Vagina (tissue), 2 donors: ENCODE measurements at regions not wholly inside any gene's neighbourhood (a gene's known extent, or its start where the extent isn't known, plus 50 kb on each side); places are given as distances from the start of the nearest gene placed in this dataset.

Experiments used
- DNase-seq, 2 donors: peaks; one replicate each; pipeline ENCODE4 v3.0.0-alpha.2; 2017; ENCODE audit errors: extremely low spot score in 2 of 2
- H3K27ac ChIP-seq: fragments of 200-600 bp; sonication (generic); one replicate; pipeline ENCODE4 v1.5.1; 2019
- H3K27me3 ChIP-seq: fragments of 200-600 bp; sonication (generic); one replicate; pipeline ENCODE4 v1.5.1; 2019
- H3K36me3 ChIP-seq, 2 donors: fragments of 200-600 bp; sonication (generic); one replicate each; pipeline ENCODE4 v1.5.1; 2017 to 2019
- H3K4me1 ChIP-seq: fragments of 200-600 bp; sonication (generic); one replicate; pipeline ENCODE4 v1.5.1; 2019
- H3K4me3 ChIP-seq, 2 donors: fragments of 200-600 bp; sonication (generic); 1 replicate in 1 of 2; 2 replicates in 1 of 2; pipeline ENCODE4 v1.5.1; 2016 to 2019
- H3K9me3 ChIP-seq: fragments of 200-600 bp; sonication (generic); one replicate; pipeline ENCODE4 v1.5.1; 2019
- CTCF ChIP-seq, 3 experiments: fragments of 450-650 bp in 2 of 3; fragments of 200-600 bp in 1 of 3; sonication (generic) in 1 of 3; IDR thresholded peaks; one replicate each; pipeline ENCODE4 v1.5.1; 2017 to 2019; ENCODE audit warnings: antibody characterized with exemption in 3 of 3, mild to moderate bottlenecking in 2 of 3, moderate library complexity in 2 of 3
- POLR2A ChIP-seq, 2 donors: fragments of 450-650 bp; IDR thresholded peaks; one replicate each; pipeline ENCODE4 v1.6.1; 2017; ENCODE audit warnings: antibody characterized with exemption in 2 of 2, mild to moderate bottlenecking in 2 of 2, moderate library complexity in 2 of 2
- POLR2AphosphoS5 ChIP-seq, 2 donors: sonication (generic); formaldehyde crosslinking; IDR thresholded peaks; one replicate each; pipeline ENCODE4 v1.9.0; 2017; ENCODE audit warnings: antibody characterized with exemption in 2 of 2, mild to moderate bottlenecking in 2 of 2, low read depth in 1 of 2; ENCODE audit not compliant: insufficient read depth in 1 of 2
- intact Hi-C: fragments of 100-400 bp; cut with DNase I; formaldehyde crosslinking; loops from one replicate; pipeline ENCODE4 v1.15.1; 2023

DNA sequence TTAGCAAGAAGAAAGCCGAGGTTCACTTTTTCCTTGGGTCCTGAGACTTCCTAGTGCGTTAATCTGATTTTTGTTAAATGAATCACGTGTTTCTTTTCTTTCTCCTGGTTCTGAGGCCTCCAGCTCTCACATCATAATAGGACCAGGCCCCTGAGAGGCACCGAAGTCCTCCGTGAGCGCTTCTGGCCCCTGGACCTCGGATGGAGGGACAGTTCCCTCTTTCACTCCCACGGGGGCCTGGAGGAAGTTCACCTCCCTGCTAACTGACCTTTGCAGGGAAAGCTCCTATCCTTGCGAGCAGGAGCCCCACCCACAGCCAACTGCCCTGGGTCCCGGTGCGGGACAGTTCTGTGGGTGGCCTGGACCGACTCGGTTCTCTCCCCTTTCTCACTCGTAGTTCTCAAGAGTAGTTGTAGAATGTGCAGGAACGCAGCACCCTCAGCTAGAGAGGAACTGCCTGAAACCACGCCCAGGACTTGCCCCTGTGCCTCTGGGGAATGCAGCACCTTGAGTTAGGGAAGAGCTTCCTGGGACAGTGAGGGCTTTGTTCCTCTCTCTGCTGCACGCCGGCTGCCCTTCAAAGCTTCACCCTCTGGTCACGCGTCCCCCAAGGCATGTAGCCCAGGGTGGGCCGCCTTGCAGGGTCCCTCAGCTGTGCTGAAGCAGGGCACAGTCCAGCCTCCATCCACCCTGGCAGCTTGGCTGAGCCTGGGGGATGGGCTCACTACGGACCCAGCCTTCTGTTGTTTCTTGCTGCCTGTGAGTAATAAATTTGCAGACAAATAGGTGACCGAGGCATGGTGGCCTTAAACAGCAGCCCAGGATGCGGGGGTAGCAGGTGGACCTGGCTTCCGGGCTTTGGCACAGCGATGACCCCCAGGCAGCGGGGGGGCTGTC lies 264.6 kb downstream of the ADGRD1 start:
- H3K4me1 ChIP-seq = no peaks in the 10 kb centered on the region
- no peaks in the 10 kb centered on the region for H3K9me3 ChIP-seq
- no peaks in the 10 kb centered on the region for H3K27me3 ChIP-seq
- intact Hi-C loops = no loop called here
- H3K4me3 ChIP-seq = no peak overlapping the region
- no peak for TF ChIP-seq POLR2A (IDR thresholded peaks at IDR 0.05)
- TF ChIP-seq CTCF (IDR thresholded peaks at IDR 0.05) = no peak
- TF ChIP-seq POLR2AphosphoS5 (IDR thresholded peaks at IDR 0.05; ENCODE audit: insufficient read depth in 1 of 2, low read depth in 1 of 2) = no peak
- H3K36me3 ChIP-seq = no peaks in the 10 kb centered on the region
- no peak for DNase-seq
- H3K27ac ChIP-seq = no peak overlapping the region

GRCh38 chr12:131218923-131219669 lies 265.4 kb downstream of the ADGRD1 start:
- no peak overlapping the region for H3K4me3 ChIP-seq
- no peaks in the 10 kb centered on the region for H3K9me3 ChIP-seq
- H3K4me1 ChIP-seq = no peaks in the 10 kb centered on the region
- intact Hi-C loops = no loop called here
- no peak overlapping the region for H3K27ac ChIP-seq
- no peaks in the 10 kb centered on the region for H3K27me3 ChIP-seq
- no peak for DNase-seq
- TF ChIP-seq CTCF (IDR thresholded peaks at IDR 0.05) (no peak), POLR2A (IDR thresholded peaks at IDR 0.05) (no peak), POLR2AphosphoS5 (IDR thresholded peaks at IDR 0.05; ENCODE audit: insufficient read depth in 1 of 2, low read depth in 1 of 2) (no peak)
- no peaks in the 10 kb centered on the region for H3K36me3 ChIP-seq

DNA sequence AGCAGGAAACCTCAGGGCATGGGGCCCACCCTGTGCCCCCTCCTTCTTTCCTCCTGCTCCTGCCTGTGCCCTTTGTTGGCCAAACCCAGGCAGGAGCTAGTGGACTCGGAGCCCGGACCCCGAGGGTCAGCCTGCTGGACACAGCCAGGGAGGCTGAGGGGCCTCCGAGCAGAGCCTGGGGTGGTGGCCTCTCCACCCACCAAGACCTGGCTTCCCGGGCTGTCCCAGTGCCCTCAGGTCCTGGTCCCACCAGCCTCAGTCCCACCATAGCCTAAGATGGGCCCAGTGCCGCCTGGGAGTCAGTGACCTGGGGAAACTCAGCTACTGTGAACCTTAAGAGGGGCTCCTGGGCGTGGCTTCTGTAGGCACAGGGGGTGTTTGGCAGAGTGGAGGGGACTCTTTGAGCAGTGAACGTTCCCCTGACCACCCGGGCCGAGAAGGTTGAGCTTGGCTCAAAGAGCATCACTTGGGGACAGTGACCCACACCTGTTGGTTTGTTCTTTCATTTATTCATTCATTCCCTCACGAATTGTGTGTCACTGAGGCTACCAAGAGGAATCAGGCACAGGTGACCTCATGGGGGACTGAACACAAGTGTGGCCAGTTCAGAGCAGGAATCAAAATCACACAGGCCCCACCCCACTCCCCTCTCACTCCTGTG lies 266.1 kb downstream of the ADGRD1 start:
- Histone ChIP-seq H3K4me3 (no peak overlapping the region), H3K9me3 (no peaks in the 10 kb centered on the region), H3K27me3 (no peaks in the 10 kb centered on the region), H3K36me3 (no peaks in the 10 kb centered on the region), H3K4me1 (no peaks in the 10 kb centered on the region), H3K27ac (no peak overlapping the region)
- TF ChIP-seq CTCF (IDR thresholded peaks at IDR 0.05) (no peak), POLR2A (IDR thresholded peaks at IDR 0.05) (no peak), POLR2AphosphoS5 (IDR thresholded peaks at IDR 0.05; ENCODE audit: insufficient read depth in 1 of 2, low read depth in 1 of 2) (no peak)
- no peak for DNase-seq
- intact Hi-C loops = no loop called here

- intact Hi-C loops = no loop called here
- H3K4me3 ChIP-seq = no peak overlapping the region
- no peak for DNase-seq
- H3K9me3 ChIP-seq = no peaks in the 10 kb centered on the region
- H3K27ac ChIP-seq = no peak overlapping the region
- no peaks in the 10 kb centered on the region for H3K36me3 ChIP-seq
- TF ChIP-seq POLR2AphosphoS5 (IDR thresholded peaks at IDR 0.05; ENCODE audit: insufficient read depth in 1 of 2, low read depth in 1 of 2) (no peak), CTCF (IDR thresholded peaks at IDR 0.05) (no peak), POLR2A (IDR thresholded peaks at IDR 0.05) (no peak)
- H3K4me1 ChIP-seq = no peaks in the 10 kb centered on the region
- no peaks in the 10 kb centered on the region for H3K27me3 ChIP-seq
Measured at GRCh38 chr12:131220331-131220685, 266.6 kb downstream of the ADGRD1 start.
